Endodermal cell (in vitro differentiated cells): ENCODE measurements at regions not wholly inside any gene's neighbourhood (a gene's known extent, or its start where the extent isn't known, plus 50 kb on each side); places are given as distances from the start of the nearest gene placed in this dataset.

Source experiments
- DNase-seq: peaks from one replicate; pipeline ENCODE4 v3.0.0-alpha.2; 2017
- H3K27ac ChIP-seq: 2 replicates; pipeline ENCODE4 v1.5.1; 2013; ENCODE audit warnings: mild to moderate bottlenecking, low read depth, low read length, moderate library complexity
- H3K27me3 ChIP-seq: 2 replicates; pipeline ENCODE4 v1.6.1; 2013; ENCODE audit warnings: mild to moderate bottlenecking, low read length, moderate library complexity; ENCODE audit not compliant: insufficient read depth, control insufficient read depth, poor library complexity, severe bottlenecking
- H3K36me3 ChIP-seq: 2 replicates; pipeline ENCODE4 v1.7.0; 2013; ENCODE audit warnings: mild to moderate bottlenecking, low read length, moderate library complexity; ENCODE audit not compliant: control insufficient read depth, insufficient read depth
- H3K4me1 ChIP-seq: one replicate; pipeline ENCODE4 v1.7.0; 2013; ENCODE audit warnings: low read length; ENCODE audit not compliant: control insufficient read depth, insufficient read depth
- H3K4me3 ChIP-seq: 2 replicates; pipeline ENCODE4 v1.5.1; 2013; ENCODE audit warnings: mild to moderate bottlenecking, low read length, moderate library complexity
- H3K9ac ChIP-seq: 2 replicates; pipeline ENCODE4 v1.6.1; 2013; ENCODE audit warnings: mild to moderate bottlenecking, low read length, moderate library complexity; ENCODE audit not compliant: poor library complexity, severe bottlenecking; ENCODE audit errors: extremely low read depth
- H3K9me3 ChIP-seq: 2 replicates; pipeline ENCODE4 v1.6.1; 2013; ENCODE audit warnings: mild to moderate bottlenecking, low read length, moderate library complexity; ENCODE audit not compliant: control insufficient read depth
- H3K27ac Mint-ChIP-seq: 2 replicates; pipeline ENCODE4 v1.8.0; 2020; ENCODE audit warnings: mixed read lengths
- H3K27me3 Mint-ChIP-seq: 2 replicates; pipeline ENCODE4 v1.8.0; 2021; ENCODE audit warnings: mild to moderate bottlenecking, mixed read lengths; ENCODE audit not compliant: insufficient read depth
- H3K36me3 Mint-ChIP-seq: 2 replicates; pipeline ENCODE4 v1.8.0; 2020; ENCODE audit warnings: low read depth, mixed read lengths
- H3K4me1 Mint-ChIP-seq: 2 replicates; pipeline ENCODE4 v1.8.0; 2020; ENCODE audit warnings: mixed read lengths
- H3K4me3 Mint-ChIP-seq: 2 replicates; pipeline ENCODE4 v1.8.0; 2020; ENCODE audit warnings: mild to moderate bottlenecking, moderate library complexity, mixed read lengths
- H3K9me3 Mint-ChIP-seq: 2 replicates; pipeline ENCODE4 v1.8.0; 2020; ENCODE audit warnings: mild to moderate bottlenecking, mixed read lengths
- WGBS, 2 experiments: methylation state at CpG; one replicate each; pipeline versions ENCODE4 v1.1.5 to v1.1.7; 2013; ENCODE audit warnings: missing lambda C conversion rate in 2 of 2, mixed read lengths in 1 of 2; ENCODE audit not compliant: insufficient coverage in 1 of 2, insufficient read length in 1 of 2; 5-methylcytosine and 5-hydroxymethylcytosine counted together
- TF ChIP-seq, protein P1 (sequence below): fragments of 200-600 bp; sonication (generic); conservative IDR thresholded peaks from 2 replicates; pipeline ENCODE4 v1.5.0; 2021; ENCODE audit warnings: antibody characterized with exemption, mild to moderate bottlenecking

DNA sequence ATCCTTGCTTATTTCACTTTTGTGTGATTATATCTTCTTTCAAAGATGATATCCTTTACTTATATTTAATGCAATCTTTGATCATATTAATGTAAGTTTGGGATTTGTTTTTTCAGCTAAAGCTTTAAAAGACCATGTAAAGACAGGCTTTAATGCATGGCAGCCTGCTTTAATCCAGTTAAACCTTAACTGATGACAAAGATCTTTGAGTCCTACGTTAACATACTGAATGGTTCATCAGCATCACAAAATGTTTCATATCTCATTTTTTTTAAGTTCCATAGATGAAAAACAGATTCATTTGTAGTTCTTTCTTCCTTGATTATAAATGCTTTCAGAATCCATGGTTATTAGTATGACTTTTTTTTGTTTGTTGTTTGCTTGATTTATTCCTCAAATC, 1102.8 kb downstream of the FSTL5 start:
- Histone ChIP-seq H3K27ac (no peak overlapping the region), H3K27me3 (no peaks in the 10 kb centered on the region), H3K4me1 (no peaks in the 10 kb centered on the region), H3K9ac (no peak overlapping the region), H3K36me3 (no peaks in the 10 kb centered on the region), H3K4me3 (no peak overlapping the region), H3K9me3 (no peaks in the 10 kb centered on the region)
- Mint-ChIP-seq H3K4me1 (no peaks in the 10 kb centered on the region), H3K27ac (no peak overlapping the region), H3K27me3 (no peaks in the 10 kb centered on the region), H3K9me3 (peaks cover 2% of the 10 kb centered on the region), H3K36me3 (no peaks in the 10 kb centered on the region), H3K4me3 (no peak overlapping the region)
- TF ChIP-seq, protein P1, sequence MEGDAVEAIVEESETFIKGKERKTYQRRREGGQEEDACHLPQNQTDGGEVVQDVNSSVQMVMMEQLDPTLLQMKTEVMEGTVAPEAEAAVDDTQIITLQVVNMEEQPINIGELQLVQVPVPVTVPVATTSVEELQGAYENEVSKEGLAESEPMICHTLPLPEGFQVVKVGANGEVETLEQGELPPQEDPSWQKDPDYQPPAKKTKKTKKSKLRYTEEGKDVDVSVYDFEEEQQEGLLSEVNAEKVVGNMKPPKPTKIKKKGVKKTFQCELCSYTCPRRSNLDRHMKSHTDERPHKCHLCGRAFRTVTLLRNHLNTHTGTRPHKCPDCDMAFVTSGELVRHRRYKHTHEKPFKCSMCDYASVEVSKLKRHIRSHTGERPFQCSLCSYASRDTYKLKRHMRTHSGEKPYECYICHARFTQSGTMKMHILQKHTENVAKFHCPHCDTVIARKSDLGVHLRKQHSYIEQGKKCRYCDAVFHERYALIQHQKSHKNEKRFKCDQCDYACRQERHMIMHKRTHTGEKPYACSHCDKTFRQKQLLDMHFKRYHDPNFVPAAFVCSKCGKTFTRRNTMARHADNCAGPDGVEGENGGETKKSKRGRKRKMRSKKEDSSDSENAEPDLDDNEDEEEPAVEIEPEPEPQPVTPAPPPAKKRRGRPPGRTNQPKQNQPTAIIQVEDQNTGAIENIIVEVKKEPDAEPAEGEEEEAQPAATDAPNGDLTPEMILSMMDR, result no peak
- 40 to 42% methylated on average over 1 of the region's 1 CpG for WGBS, 2 experiments
- no peak for DNase-seq
